LNCAP (cell line): ENCODE measurements at regions not wholly inside any gene's neighbourhood (a gene's known extent, or its start where the extent isn't known, plus 50 kb on each side); places are given as distances from the start of the nearest gene placed in this dataset.

ENCODE experiments used
- CTCF ChIP-seq: fragments of 450-650 bp; IDR thresholded peaks from 2 replicates; pipeline ENCODE4 v1.5.1; 2017; ENCODE audit warnings: mild to moderate bottlenecking

- TF ChIP-seq CTCF: no peak
Observed at GRCh38 chr1:168477792-168478191, 66.0 kb downstream of the XCL2 start.

- TF ChIP-seq CTCF: no peak
Observed at GRCh38 chr1:168476588-168477385, 67.0 kb downstream of the XCL2 start.

- no peak for TF ChIP-seq CTCF
Observed at GRCh38 chr1:168474322-168474721, 69.5 kb downstream of the XCL2 start.

- TF ChIP-seq CTCF: no peak
Observed at GRCh38 chr1:168473126-168473525, 70.7 kb downstream of the XCL2 start.

GRCh38 chr1:168472223-168472622, 71.6 kb downstream of the XCL2 start:
- no peak for TF ChIP-seq CTCF

- TF ChIP-seq CTCF: no peak
Observed at GRCh38 chr1:168470901-168471431, 72.8 kb downstream of the XCL2 start.

- TF ChIP-seq CTCF: no peak
Observed at GRCh38 chr1:168469690-168470089, 74.1 kb downstream of the XCL2 start.
